ENCODE measurements at regions not wholly inside any gene's neighbourhood (a gene's known extent, or its start where the extent isn't known, plus 50 kb on each side); places are given as distances from the start of the nearest gene placed in this dataset.

DNA sequence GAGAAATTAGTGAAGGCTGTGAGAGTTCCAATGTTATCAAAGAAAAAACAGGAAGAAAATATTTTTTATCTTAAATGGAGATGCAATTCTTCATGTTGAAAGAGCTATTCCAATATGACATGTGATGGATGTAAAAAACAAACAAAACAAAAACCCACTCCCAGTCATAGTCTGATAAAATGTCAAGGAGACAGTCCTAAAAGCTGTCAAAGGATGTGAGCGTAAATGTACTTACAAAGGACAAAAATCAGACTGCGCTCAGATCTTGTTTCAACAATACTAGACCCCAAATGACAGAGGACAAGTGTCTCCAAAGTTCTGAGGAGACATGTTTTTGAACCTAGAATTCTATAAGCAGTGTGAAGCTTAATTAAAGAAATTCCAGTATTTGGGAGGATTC is 265.8 kb downstream of the PLPP3 start:
- DNase-seq (ENCODE audit: low read depth), result no peak

DNA sequence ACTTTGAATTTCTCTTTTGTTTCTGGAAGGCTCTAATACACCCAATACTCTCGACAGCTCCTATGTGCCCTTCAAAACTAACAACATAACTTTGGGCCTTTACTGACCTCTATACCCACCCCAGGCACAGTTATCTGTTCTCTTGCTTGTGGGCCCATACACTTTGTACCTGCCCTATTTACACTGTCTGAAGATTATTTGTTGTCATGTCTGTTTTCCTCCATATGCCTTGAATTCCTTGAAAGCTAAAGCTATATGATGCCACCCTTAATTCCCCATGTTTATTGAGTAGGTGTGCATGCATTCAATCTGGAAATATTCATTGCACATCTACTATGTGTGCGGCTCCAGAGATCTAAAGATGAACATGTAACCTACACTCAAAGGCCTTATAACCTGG is 267.6 kb downstream of the PLPP3 start:
- DNase-seq (ENCODE audit: low read depth), result no peak

DNA sequence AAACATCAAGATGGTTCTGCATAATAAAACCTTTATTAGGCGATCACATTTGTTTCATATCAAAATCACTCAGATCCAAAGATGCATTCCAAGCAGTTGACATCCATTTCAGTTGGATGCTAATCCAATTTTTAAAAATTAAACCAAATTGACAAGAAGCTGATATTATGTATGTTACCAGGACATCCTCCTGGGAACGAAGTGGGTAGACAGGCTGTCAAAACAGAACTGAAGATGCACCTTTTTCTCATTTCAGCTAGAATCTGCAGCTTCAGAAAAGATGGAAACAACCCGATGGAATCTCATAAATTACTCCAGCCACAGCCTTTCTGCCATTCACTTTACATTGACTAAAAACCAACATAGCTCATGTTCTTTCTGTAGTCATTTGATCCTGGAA is 268.4 kb downstream of the PLPP3 start:
- no peak for DNase-seq (ENCODE audit: low read depth)

DNA sequence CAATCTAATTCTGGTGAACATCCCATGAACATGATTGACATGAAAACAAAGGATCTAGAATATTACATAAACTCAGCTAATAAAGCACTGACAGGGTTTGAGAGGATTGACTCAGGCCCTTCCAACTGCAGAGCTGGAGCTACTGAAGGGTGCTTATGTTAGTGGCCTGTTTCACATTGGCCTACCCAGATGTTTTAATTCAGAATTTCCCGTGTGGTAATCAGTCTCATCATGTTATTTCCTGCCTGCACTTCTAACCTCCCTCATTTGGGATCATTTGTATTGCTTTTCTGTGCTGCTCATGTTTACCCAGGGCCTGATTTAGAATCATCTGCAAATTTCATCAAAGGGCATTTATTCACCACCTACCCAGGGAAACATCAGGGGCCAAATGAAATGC is 270.3 kb downstream of the PLPP3 start:
- DNase-seq (ENCODE audit: low read depth), result no peak

DNA sequence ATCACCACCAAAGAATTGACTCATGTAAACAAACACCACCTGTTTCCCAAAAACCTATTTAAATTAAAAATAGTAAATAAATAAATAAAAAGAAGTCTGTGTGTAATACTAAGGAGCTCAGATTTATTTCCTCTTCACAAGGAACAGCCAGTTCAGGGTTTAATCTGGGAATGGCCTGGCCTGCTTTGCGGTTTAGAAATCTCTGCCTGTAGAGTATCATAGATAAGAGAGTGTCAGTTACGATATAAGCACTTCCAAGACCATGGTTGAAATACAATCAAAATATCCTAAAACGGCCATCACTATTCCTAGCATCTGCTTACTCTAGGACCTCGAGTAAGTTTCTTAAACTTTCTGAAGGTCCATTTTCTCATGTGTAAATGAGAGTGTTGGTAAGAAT is 274.4 kb downstream of the PLPP3 start:
- DNase-seq (ENCODE audit: low read depth), result no peak

DNA sequence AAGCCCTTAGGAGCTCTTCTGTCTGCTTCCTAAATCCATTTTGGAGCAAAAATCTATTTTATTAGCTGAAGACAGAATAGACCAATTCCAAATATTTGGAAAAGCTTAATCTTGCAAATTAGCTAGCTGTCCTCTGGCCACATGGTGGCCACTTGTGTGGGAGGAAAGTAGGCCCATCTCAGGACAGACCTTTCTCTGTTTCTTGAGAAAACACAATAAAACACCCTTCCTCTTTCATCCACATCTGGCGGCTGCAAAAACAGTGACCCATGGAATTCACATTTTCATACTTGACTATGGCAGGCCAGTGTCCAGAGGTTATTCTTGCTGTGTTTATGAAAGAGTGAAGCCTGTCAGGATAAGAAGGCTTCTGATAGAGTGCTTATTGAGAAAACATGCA is 275.6 kb downstream of the PLPP3 start:
- DNase-seq (ENCODE audit: low read depth), result no peak

DNA sequence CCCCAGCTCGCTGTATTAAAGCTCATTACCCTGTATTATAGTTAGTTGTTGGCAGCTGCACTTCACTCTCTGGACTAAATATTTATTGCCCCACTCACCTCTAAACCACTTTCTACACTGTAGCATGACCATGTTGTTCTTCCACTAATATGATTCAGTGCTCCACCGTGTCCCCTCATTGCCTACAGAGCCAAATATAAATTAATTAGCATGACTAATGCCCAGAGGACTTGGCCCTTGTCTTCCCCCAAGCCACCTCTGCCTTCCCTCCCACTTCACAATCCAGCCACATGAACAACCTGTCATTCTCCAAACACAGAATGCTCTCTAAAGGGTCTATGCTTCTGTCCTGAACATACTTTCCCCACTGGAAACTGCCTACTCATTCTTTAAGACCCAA is 276.5 kb downstream of the PLPP3 start:
- DNase-seq (ENCODE audit: low read depth), result no peak

DNA sequence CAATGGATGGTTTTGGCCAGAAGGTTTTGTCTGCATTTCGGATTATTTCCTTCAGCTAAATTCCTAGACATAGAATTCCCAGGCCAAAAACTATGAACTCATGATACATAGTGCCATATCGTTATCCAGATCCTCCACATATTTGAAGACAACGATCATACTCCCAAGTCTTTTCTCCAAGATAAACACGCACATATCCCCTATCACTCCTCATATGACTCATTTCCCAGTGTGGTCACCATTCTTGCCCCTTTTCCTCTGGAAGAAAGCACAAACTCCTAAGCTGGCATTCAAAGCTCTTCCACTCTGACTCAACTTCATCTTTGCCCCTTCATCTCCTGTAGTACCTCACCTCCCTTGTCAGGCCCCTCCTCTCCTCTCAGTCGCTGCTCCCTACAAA is 277.6 kb downstream of the PLPP3 start:
- DNase-seq (ENCODE audit: low read depth), result no peak

DNA sequence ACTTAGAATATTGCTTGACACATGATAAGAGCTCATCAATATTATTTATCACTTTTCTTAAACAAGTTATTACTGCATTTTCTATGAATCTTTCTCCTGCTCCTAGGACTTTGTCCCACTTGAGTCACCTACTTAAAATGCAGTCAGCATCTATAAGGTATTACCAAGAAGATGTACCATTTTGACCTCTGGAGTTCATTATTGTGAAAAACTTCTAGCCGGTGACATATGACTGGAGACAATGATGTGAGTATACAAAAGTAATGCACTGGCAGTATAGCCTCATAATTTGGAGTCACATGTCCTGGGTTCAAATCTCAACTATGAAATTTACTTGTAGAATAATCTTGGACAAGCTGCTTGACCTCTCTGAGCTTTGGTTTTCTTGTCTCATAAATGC is 278.5 kb downstream of the PLPP3 start:
- DNase-seq (ENCODE audit: low read depth), result no peak

DNA sequence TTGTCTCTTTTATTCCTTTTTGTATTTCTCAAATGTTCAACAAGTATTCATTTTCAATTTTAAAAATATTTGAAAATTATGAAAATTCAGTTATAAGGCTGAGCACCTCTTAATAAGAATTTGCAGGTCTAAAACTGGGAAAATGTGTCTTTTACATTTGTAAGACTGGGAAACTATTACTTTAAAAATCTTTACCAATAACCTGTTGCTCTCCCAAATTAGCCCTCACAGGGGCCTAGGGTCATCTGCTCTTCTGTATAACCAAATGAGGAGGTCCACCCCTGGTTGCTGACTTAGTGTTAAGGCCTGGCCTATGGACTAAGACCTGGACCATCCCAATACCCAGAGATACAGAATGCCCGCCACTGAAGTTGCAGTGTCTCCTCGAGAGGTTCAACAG is 280.5 kb downstream of the PLPP3 start:
- no peak for DNase-seq (ENCODE audit: low read depth)

DNA sequence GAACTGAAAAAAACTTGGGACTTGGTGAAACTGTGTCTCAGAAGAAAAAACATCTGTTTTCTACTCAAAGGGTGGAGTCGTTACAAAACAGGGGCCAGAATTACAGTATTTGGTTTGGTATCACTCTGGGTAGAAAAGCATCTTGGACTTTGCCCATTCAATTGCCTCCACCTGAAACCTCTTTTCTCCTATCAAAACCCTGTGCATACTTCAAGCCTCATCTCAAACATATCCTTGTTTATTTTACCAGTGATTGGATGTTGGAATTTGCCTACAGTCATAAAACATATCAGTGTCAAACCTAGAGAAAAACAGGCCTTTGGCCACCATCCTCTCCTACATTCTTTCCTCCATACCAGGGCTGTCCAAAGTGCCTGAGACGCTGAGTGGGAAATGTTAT is 281.5 kb downstream of the PLPP3 start:
- DNase-seq (ENCODE audit: low read depth), result no peak

DNA sequence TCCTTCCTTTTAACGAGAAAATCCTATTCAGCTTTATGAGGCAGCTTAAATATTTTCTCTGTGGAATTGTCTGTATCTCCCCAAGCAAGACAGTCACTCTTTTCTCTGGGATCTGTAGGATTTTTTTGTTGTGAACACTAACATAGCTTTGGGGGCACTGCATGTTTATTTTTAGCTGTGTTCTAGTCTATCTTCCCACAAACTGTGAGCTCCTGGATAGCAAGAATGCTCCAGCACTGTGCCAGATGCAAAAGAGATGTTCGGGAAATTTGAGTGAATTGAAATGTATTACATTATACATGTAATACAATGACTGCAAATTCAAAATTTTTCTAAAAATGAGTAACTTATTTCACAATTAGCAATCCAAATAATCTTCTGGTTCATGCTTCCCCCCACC is 282.2 kb downstream of the PLPP3 start:
- no peak for DNase-seq (ENCODE audit: low read depth)

DNA sequence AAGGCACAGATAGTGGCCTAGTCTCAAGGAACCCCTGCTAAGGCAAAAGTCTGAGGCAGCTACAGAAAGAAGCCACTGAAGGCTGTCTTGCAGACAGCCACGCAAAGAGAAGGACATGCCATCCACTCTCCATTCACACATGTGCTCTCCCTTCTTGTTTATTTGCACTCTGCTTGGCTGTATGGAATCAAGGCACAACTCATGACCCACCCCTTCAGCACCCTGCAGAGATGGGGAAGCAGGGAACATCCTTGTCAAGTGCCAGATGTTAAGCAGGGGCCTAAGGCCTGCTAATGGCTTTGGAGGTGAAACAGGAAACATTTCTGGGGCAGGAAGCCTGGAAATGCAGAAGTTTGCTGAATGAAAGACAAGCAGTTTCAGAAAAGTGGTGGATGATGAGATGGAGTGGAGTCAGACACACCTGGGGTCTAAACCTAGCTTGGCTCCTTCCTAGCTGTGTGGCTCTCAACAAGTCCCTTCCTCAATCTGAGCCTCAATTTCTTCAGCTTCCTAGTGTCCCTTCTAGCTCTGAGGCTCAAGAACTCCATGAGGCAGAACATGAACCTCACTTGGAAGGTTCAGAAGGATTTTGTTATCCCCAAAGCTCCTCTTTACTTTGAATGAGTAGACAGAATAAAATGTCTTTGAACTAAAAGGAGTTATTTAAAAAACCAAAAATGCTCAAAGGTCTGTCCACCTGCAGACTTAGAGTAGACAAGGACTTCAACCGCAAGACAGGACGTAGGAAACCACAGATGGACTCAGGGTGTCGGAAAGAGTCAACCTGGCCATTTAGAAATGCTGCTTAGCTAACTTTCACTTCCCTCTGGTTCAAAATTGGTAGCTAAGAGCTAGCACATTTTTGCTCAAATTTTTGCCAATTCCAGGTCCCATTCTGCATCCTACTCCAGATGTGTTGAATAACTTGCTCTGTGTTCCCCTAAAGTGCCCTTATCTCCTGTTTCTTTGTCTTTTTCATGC is 283.1 kb downstream of the PLPP3 start:
- DNase-seq (ENCODE audit: low read depth), result no peak

DNA sequence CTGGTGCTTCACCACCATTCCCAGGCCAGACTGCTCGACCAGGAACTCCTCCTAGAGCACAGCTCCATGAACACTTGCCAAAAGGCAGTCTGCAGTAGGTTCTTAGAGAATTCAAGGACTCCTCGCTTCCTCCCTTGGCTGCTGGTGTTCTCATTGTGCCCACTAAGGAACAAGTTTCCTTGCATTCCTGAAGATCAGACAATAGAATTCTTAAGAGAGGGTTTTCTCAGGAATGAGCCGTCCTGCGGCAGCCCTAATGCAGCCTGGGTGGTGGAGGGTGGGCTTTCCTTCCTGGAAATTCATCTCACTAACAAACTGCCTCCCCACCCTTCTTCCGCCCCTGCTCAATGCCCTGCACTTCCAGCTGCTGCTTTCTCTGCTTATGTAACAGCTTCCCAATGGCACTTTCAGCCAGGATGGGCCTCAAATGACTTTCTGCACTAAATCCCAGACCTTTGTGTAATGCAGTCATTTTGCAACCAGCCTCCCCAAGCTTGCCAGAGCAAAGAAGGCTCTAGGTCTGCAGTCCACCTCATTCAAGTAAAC is 287.9 kb downstream of the PLPP3 start:
- DNase-seq (ENCODE audit: low read depth), result no peak

DNA sequence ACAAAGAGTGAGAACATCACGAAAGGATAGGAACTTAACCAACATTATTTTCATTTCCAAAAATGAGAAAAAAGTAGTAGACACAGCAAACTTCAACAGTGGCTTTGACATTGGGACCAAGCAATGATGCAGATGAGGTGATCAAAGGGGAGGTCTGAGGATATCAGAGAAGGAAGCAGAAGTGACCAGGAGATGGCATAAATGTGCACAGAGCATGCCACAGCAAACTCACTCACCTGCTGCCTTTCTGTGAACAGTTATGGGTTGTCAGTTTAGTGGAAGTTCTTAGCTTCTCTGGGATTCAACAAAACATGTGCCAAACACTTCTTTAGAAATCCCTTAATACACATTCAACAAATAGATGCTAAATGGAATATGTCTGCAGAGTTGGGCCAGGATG is 290.1 kb downstream of the PLPP3 start:
- DNase-seq (ENCODE audit: low read depth), result no peak

DNA sequence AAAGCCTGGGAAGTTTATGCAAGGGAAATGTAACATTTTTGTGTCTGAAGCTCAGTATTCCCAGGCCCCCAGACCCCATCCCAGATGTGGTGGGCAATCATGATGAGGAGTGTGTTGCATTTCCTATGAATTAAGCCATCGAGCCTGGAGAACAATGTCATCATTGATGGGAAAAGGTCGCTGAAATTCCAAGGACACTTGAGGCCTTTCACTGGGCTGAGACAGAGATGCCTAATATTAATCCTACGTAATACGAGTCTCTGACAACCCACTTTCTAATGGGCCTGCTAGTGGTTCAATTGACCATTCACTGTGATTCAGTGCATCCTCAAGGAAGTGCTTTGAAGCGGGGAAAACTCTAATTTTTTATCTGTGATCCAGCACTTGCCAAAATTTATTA is 291.6 kb downstream of the PLPP3 start:
- DNase-seq (ENCODE audit: low read depth), result no peak

DNA sequence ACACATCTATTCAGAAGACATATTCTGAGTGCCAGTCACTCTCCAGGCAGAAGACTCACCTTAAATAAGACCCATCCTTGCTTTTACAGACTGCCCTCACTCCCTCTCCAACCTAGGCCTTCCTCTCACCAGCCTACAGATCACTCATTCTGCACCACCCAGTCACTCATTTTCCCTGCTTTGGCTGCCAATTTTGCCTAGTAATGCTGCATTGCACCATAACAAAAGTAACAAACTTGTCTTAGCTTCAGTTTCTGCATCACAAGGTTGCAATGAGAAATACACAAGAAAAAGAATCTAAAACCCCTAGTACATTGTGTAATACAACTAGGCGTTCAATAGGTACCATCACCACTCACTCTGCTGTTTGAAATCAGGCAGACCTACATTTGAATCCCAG is 292.4 kb downstream of the PLPP3 start:
- DNase-seq (ENCODE audit: low read depth), result no peak

DNA sequence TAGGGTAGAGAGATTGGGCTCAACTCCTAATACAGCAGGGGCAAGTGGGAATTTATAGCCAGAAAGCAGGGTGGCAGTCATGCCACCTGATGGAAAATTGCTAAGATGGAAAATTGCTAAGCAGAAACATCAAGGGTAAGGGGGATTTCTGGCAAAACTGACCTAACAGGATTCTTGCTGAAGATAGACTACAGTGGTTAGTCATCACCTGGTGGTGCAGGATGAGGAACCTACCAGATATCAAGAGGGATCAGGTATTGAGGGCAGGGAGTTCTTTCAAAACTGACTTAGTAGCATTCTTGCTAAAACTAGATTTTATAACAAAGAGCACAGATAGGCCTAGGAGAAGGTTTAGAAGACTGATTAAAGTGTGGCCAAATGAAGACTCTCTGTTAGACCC is 292.9 kb downstream of the PLPP3 start:
- DNase-seq (ENCODE audit: low read depth), result no peak

DNA sequence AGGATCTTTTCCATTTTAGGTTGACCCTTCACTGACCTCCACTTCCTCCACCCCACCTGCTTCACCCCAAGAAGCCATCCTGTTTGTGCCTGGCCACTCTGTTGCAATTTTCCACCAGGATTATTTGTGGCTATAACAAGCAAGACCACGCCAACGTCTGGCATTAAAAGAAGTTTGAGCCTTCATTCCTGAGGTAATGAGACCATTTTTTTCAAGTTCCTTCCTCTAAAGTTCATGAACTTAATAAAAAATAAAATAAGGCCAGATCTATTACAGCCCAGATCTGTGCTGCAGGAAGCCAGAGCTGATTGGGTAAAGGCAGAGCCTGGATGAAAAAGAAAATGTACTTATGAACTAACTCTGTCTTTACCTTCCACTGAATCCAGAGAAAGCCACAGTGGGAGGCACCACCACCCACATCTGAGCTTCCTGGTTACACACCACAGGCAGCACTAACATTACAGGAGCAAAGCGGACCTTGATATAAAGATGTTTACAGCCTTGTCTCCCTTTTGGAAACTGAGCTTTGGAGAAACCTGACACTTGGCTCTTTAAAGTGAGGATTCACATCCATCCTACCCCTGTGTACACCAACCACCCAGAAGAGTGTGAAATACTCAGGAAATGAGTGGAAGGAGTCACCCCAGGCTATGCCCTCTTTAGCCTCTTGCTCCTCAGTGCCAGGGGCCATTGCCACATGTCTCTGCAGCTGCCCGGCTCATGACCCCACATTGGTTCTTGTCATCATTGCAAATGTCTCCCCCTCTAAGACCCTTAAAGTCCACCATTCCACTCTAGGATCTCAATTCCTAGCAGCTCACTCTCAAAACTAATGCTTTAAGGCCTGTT is 293.6 kb downstream of the PLPP3 start:
- DNase-seq (ENCODE audit: low read depth), result no peak

DNA sequence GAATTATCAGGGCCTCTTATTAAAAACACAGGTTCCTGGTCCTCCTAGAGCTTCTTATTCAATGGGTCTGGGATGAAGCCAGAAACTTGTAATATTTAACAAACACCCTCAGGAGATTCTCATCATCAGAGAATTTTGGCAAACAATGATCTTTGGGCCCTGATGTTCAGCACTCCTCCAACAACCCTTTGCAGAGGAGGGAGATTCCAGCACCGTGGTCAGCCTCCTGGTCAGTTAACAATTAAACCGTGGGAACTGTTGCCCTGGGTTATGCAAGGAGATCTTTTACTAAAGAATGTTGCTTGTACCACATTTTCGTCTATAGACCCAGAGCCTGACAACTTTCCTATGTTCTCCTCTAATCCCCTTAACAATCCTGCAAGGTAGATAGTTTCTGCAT is 294.4 kb downstream of the PLPP3 start:
- no peak for DNase-seq (ENCODE audit: low read depth)

DNA sequence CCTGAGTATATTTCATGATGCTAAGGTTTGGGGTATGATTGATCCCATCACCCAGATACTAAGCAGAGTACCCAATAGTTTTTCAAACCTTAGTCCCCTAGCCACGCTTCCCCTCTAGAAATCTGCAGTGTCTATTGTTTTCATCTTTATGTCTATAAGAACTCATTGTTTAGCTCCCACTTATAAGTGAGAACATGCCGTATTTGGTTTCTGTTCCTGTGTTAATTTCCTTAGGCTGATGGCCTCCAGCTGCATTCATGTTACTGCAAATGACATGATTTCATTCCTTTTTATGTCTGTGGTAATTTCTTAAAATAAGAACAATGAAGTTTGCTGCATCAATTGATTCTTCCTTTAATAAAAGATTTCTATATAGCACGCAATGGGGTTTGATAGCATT is 301.3 kb downstream of the PLPP3 start:
- no peak for DNase-seq (ENCODE audit: low read depth)

DNA sequence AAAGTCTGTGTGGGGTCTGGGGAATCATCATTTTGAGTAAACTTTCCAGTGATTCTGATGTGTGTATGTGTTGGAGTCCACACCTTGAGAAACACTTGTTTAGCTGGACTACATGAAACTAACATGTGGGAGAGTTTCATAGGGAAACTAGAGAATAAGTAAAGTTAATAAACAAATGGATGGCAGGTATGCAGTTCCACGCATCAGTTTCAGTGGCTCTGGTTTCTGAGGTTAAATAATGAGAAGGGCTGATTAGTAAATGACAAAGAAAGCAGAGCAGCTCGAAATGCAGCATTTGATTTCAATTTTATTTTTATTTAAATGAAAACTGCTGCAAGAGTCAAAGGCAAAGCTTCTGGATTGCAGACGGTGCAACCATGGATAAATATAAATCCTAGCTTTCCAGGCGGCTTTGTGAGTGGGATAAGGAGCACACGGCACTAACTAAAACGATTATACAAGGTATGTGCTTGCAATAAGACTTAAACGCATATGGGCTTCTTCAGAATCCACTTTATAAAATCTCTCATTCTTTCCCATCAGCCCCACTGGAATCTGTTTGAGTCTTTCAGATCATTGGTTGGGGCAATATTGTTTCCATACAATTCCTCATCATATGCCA is 310.7 kb downstream of the PLPP3 start:
- DNase-seq (ENCODE audit: low read depth), result no peak

DNA sequence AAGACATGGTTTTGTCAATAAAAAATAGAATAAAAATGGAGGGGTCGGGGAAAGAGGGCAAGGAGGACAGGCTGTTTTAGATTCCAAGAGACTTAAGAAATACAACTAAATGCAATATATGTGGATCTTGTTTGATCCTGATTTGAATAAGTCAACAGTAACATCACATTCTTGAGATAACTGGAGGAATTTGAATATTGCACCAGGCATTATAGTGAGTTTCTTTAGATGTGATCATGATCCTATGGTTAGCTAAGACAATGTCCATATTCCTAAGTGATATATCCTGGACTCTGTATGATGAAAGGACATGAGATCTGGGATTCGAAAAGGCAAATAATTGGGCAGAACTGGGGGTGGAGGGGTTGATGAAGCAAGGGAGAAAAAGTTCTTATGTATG is 311.8 kb downstream of the PLPP3 start:
- DNase-seq (ENCODE audit: low read depth), result no peak
